Smooth muscle cell (in vitro differentiated cells): ENCODE measurements at regions not wholly inside any gene's neighbourhood (a gene's known extent, or its start where the extent isn't known, plus 50 kb on each side); places are given as distances from the start of the nearest gene placed in this dataset.
A peak's percentile ranks its signal among the peaks of the same experiment; 100 is the strongest.

Experiments
- DNase-seq: peaks from one replicate; lab custom pipeline; 2025; ENCODE audit not compliant: unreplicated experiment; lab: John Stamatoyannopoulos, UW
- H2AFZ ChIP-seq: fragments of 200-600 bp; sonication (generic); 2 replicates; pipeline ENCODE4 v1.6.0; 2016; ENCODE audit warnings: antibody characterized with exemption, low read depth, mild to moderate bottlenecking
- H3F3A ChIP-seq: fragments of 200-600 bp; sonication (generic); 2 replicates; pipeline ENCODE4 v1.6.0; 2017; ENCODE audit warnings: antibody characterized with exemption, low read depth
- H3K27ac ChIP-seq: fragments of 200-600 bp; sonication (generic); 2 replicates; pipeline ENCODE4 v1.5.1; 2016; ENCODE audit warnings: low read depth, mild to moderate bottlenecking
- H3K27me3 ChIP-seq: fragments of 200-600 bp; sonication (generic); 2 replicates; pipeline ENCODE4 v1.6.1; 2016; ENCODE audit warnings: low read depth, mild to moderate bottlenecking
- H3K36me3 ChIP-seq: fragments of 200-600 bp; sonication (generic); 2 replicates; pipeline ENCODE4 v1.5.1; 2016; ENCODE audit warnings: low read depth
- H3K4me1 ChIP-seq: fragments of 200-600 bp; sonication (generic); 2 replicates; pipeline ENCODE4 v1.5.1; 2016; ENCODE audit warnings: low read depth
- H3K4me2 ChIP-seq: fragments of 200-600 bp; sonication (generic); 2 replicates; pipeline ENCODE4 v1.6.0; 2016; ENCODE audit warnings: mild to moderate bottlenecking
- H3K4me3 ChIP-seq: fragments of 200-600 bp; sonication (generic); 2 replicates; pipeline ENCODE4 v1.5.1; 2016; ENCODE audit warnings: mild to moderate bottlenecking
- H3K79me2 ChIP-seq: fragments of 200-600 bp; sonication (generic); 2 replicates; pipeline ENCODE4 v1.6.0; 2016; ENCODE audit warnings: low read depth, mild to moderate bottlenecking
- H3K9ac ChIP-seq: fragments of 200-600 bp; sonication (generic); 2 replicates; pipeline ENCODE4 v1.6.0; 2016; ENCODE audit warnings: low read depth
- H3K9me3 ChIP-seq: fragments of 200-600 bp; sonication (generic); replicated peaks from 2 replicates; pipeline ENCODE4 v1.5.1; 2016; ENCODE audit warnings: low read depth
- H4K20me1 ChIP-seq: fragments of 200-600 bp; sonication (generic); 2 replicates; pipeline ENCODE4 v1.6.0; 2016; ENCODE audit warnings: low read depth
- CTCF ChIP-seq: fragments of 200-600 bp; sonication (generic); IDR thresholded peaks from 2 replicates; pipeline ENCODE4 v1.5.1; 2017; ENCODE audit warnings: borderline replicate concordance, mild to moderate bottlenecking, antibody characterized with exemption; ENCODE audit not compliant: insufficient read depth, poor library complexity, severe bottlenecking
- WGBS: methylation state at CpG from one replicate; pipeline ENCODE4 v1.1.7; 2016; ENCODE audit warnings: low lambda C conversion rate; 5-methylcytosine and 5-hydroxymethylcytosine counted together

GRCh38 chr6:141550471-141550870 lies 582.3 kb upstream of the GJE1 start:
- 97% methylated on average over 1 of the region's 1 CpG for WGBS
- Histone ChIP-seq H3K9me3 (no peaks in the 10 kb centered on the region), H2AFZ (no peak overlapping the region), H3K36me3 (no peaks in the 10 kb centered on the region), H3K79me2 (no peaks in the 10 kb centered on the region), H3K4me1 (no peaks in the 10 kb centered on the region), H3F3A (no peaks in the 10 kb centered on the region), H4K20me1 (no peaks in the 10 kb centered on the region), H3K4me3 (no peak overlapping the region), H3K4me2 (no peak overlapping the region), H3K27me3 (no peaks in the 10 kb centered on the region), H3K27ac (no peak overlapping the region), H3K9ac (no peak overlapping the region)
- no peak for TF ChIP-seq CTCF
- no peak for DNase-seq

DNA sequence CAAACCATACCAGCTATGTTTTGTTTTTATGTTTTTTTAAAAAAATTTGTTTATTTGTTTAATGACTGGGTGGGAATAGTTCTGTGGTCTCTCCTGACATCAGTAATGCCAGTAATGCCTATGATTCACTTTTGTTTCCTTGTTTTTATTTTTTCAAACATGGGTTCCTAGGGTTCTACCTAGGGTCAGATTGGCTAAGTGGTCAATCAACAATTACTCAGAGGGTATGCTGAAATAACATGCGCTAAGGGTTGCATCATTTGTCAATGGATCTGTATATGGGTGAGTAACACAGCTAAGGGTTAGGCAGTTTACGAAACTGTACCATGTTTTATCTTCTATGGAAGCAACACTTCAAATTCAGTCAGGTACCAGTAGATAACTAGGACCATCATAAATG lies 583.8 kb upstream of the GJE1 start:
- no peak for DNase-seq
- Histone ChIP-seq H3K4me2 (no peak overlapping the region), H2AFZ (no peak overlapping the region), H3F3A (no peaks in the 10 kb centered on the region), H3K4me1 (no peaks in the 10 kb centered on the region), H3K79me2 (no peaks in the 10 kb centered on the region), H3K27me3 (no peaks in the 10 kb centered on the region), H3K9me3 (no peaks in the 10 kb centered on the region), H4K20me1 (no peaks in the 10 kb centered on the region), H3K9ac (no peak overlapping the region), H3K27ac (no peak overlapping the region), H3K4me3 (no peak overlapping the region), H3K36me3 (no peaks in the 10 kb centered on the region)
- 68% methylated on average over 2 of the region's 2 CpGs for WGBS
- no peak for TF ChIP-seq CTCF

- no peak overlapping the region for H3K27ac ChIP-seq
- H3K27me3 ChIP-seq = no peaks in the 10 kb centered on the region
- no peak overlapping the region for H3K4me3 ChIP-seq
- 96% methylated on average over 1 of the region's 1 CpG for WGBS
- TF ChIP-seq CTCF = no peak
- H3K36me3 ChIP-seq = no peaks in the 10 kb centered on the region
- peak overlapping the region; percentile 55 for H2AFZ ChIP-seq
- no peak overlapping the region for H3K9ac ChIP-seq
- no peaks in the 10 kb centered on the region for H3K4me1 ChIP-seq
- H3K4me2 ChIP-seq = no peak overlapping the region
- H4K20me1 ChIP-seq = no peaks in the 10 kb centered on the region
- H3K9me3 ChIP-seq = no peaks in the 10 kb centered on the region
- no peaks in the 10 kb centered on the region for H3F3A ChIP-seq
- no peak for DNase-seq
- no peaks in the 10 kb centered on the region for H3K79me2 ChIP-seq
These were observed 591.0 kb upstream of the GJE1 start for GRCh38 chr6:141541581-141542324.

GRCh38 chr6:141540207-141540606 lies 592.5 kb upstream of the GJE1 start:
- Histone ChIP-seq H4K20me1 (no peaks in the 10 kb centered on the region), H3K27ac (no peak overlapping the region), H2AFZ (no peak overlapping the region), H3K4me2 (no peak overlapping the region), H3K36me3 (no peaks in the 10 kb centered on the region), H3K9me3 (no peaks in the 10 kb centered on the region), H3K9ac (no peak overlapping the region), H3K4me1 (no peaks in the 10 kb centered on the region), H3K27me3 (no peaks in the 10 kb centered on the region), H3F3A (no peaks in the 10 kb centered on the region), H3K4me3 (no peak overlapping the region), H3K79me2 (no peaks in the 10 kb centered on the region)
- 91% methylated on average over 4 of the region's 4 CpGs for WGBS
- DNase-seq = no peak
- TF ChIP-seq CTCF = no peak
